ENCODE measurements at regions not wholly inside any gene's neighbourhood (a gene's known extent, or its start where the extent isn't known, plus 50 kb on each side); places are given as distances from the start of the nearest gene placed in this dataset.

GRCh38 chr20:57890202-57890800 is 180.5 kb upstream of the PMEPA1 start:
- no peak for DNase-seq

- no peak for DNase-seq
These were observed 178.8 kb upstream of the PMEPA1 start for GRCh38 chr20:57888591-57888990.

- no peak for DNase-seq
These were observed 175.1 kb upstream of the PMEPA1 start for GRCh38 chr20:57884956-57885355.

GRCh38 chr20:57883761-57884160 is 173.9 kb upstream of the PMEPA1 start:
- DNase-seq, result no peak

GRCh38 chr20:57883224-57883623 is 173.4 kb upstream of the PMEPA1 start:
- DNase-seq, result no peak

- DNase-seq, result no peak
These were observed 172.8 kb upstream of the PMEPA1 start for GRCh38 chr20:57882451-57883161.

- no peak for DNase-seq
These were observed 171.9 kb upstream of the PMEPA1 start for GRCh38 chr20:57881466-57882385.

- no peak for DNase-seq
These were observed 170.7 kb upstream of the PMEPA1 start for GRCh38 chr20:57880571-57880892.

GRCh38 chr20:57879779-57880570 is 170.2 kb upstream of the PMEPA1 start:
- DNase-seq, result no peak

- no peak for DNase-seq
These were observed 169.6 kb upstream of the PMEPA1 start for GRCh38 chr20:57879437-57879778.

- no peak for DNase-seq
These were observed 169.1 kb upstream of the PMEPA1 start for GRCh38 chr20:57878786-57879424.

GRCh38 chr20:57877995-57878394 is 168.2 kb upstream of the PMEPA1 start:
- DNase-seq, result no peak

GRCh38 chr20:57877131-57877824 is 167.5 kb upstream of the PMEPA1 start:
- DNase-seq, result no peak

GRCh38 chr20:57876163-57876562 is 166.3 kb upstream of the PMEPA1 start:
- no peak for DNase-seq

GRCh38 chr20:57874141-57874540 is 164.3 kb upstream of the PMEPA1 start:
- DNase-seq, result no peak

- DNase-seq, result no peak
These were observed 163.1 kb upstream of the PMEPA1 start for GRCh38 chr20:57872816-57873409.

GRCh38 chr20:57871237-57871632 is 161.4 kb upstream of the PMEPA1 start:
- DNase-seq, result no peak

- no peak for DNase-seq
These were observed 160.9 kb upstream of the PMEPA1 start for GRCh38 chr20:57870597-57871236.

- no peak for DNase-seq
These were observed 160.1 kb upstream of the PMEPA1 start for GRCh38 chr20:57869951-57870315.

- no peak for DNase-seq
These were observed 159.6 kb upstream of the PMEPA1 start for GRCh38 chr20:57869291-57869950.

GRCh38 chr20:57868310-57868709 is 158.5 kb upstream of the PMEPA1 start:
- no peak for DNase-seq

Data from activated naive CD4-positive, alpha-beta T cell treated with Interleukin-2 at 50 U/mL for 16 hours (primary cell).